PC-9 (cell line): ENCODE measurements at regions not wholly inside any gene's neighbourhood (a gene's known extent, or its start where the extent isn't known, plus 50 kb on each side); places are given as distances from the start of the nearest gene placed in this dataset.
"Not testable (repeated sequence)": the region's sequence is repeated elsewhere in the genome, so short reads cannot be mapped to it uniquely, and the experiment has no call there.

Experiments used
- BruUV-seq: library from RNA; stranded (reverse); fragments of 400-500 nt; replicated peaks from 2 replicates; lab custom pipeline; 2021; lab: Mats Ljungman, UMichigan
- CTCF ChIA-PET: fragments of 300-600 bp; sonication (Branson Sonifier 250); formaldehyde crosslinking; loops from one replicate; lab custom pipeline; 2022; ENCODE audit warnings: antibody characterized with exemption; lab: Charles Lee
- POLR2A ChIA-PET: fragments of 300-600 bp; sonication (Branson Sonifier 250); formaldehyde crosslinking; loops from one replicate; lab custom pipeline; 2022; ENCODE audit warnings: antibody characterized with exemption; ENCODE audit not compliant: unreplicated experiment; lab: Charles Lee
- DNase-seq, 2 experiments: peaks; one replicate each; pipeline versions ENCODE4 v3.0.0 to v3.0.0-alpha.2; 2015 to 2022; ENCODE audit warnings: mixed read lengths in 1 of 2
- H2AFZ ChIP-seq: fragments of 200-600 bp; sonication (generic); 2 replicates; pipeline ENCODE4 v1.8.1; 2017; ENCODE audit warnings: antibody characterized with exemption
- H3F3A ChIP-seq: fragments of 200-600 bp; sonication (generic); 2 replicates; pipeline ENCODE4 v1.8.1; 2017; ENCODE audit warnings: antibody characterized with exemption, mild to moderate bottlenecking, low read depth; ENCODE audit not compliant: insufficient read depth
- H3K27ac ChIP-seq: fragments of 200-600 bp; sonication (generic); 2 replicates; pipeline ENCODE4 v1.6.1; 2016; ENCODE audit warnings: mixed run types
- H3K27me3 ChIP-seq: fragments of 200-600 bp; sonication (generic); 2 replicates; pipeline ENCODE4 v1.6.1; 2016; ENCODE audit warnings: low read depth, mixed run types; ENCODE audit not compliant: insufficient read depth
- H3K36me3 ChIP-seq: fragments of 200-600 bp; sonication (generic); 2 replicates; pipeline ENCODE4 v1.6.1; 2016; ENCODE audit warnings: low read depth, mixed run types
- H3K4me1 ChIP-seq: fragments of 200-600 bp; sonication (generic); replicated peaks from 2 replicates; pipeline ENCODE4 v1.6.1; 2016; ENCODE audit warnings: mixed run types; ENCODE audit not compliant: insufficient read depth
- H3K4me2 ChIP-seq: fragments of 200-600 bp; sonication (generic); 2 replicates; pipeline ENCODE4 v1.6.1; 2017; ENCODE audit warnings: mixed run types
- H3K4me3 ChIP-seq: fragments of 200-600 bp; sonication (generic); 2 replicates; pipeline ENCODE4 v1.6.1; 2016; ENCODE audit warnings: mixed run types
- H3K79me2 ChIP-seq: fragments of 200-600 bp; sonication (generic); 2 replicates; pipeline ENCODE4 v1.6.1; 2017; ENCODE audit warnings: low read depth, mixed run types
- H3K9me2 ChIP-seq: fragments of 200-600 bp; sonication (generic); 2 replicates; pipeline ENCODE4 v1.8.1; 2017; ENCODE audit warnings: mild to moderate bottlenecking; ENCODE audit not compliant: insufficient read depth
- H3K9me3 ChIP-seq: fragments of 200-600 bp; sonication (generic); 2 replicates; pipeline ENCODE4 v1.8.1; 2016; ENCODE audit warnings: low read depth; ENCODE audit not compliant: insufficient read depth
- H4K20me1 ChIP-seq: fragments of 200-600 bp; sonication (generic); 2 replicates; pipeline ENCODE4 v1.8.1; 2017; ENCODE audit not compliant: insufficient read depth
- CTCF ChIP-seq: fragments of 200-600 bp; sonication (generic); conservative IDR thresholded peaks from 2 replicates; pipeline ENCODE4 v1.6.1; 2017; ENCODE audit warnings: mixed run types, antibody characterized with exemption, mild to moderate bottlenecking, moderate library complexity
- EZH2 ChIP-seq: fragments of 200-600 bp; sonication (generic); IDR thresholded peaks from 2 replicates; pipeline ENCODE4 v1.8.0; 2017; ENCODE audit warnings: antibody characterized with exemption, low read depth
- intact Hi-C: fragments of 100-400 bp; cut with micrococcal nuclease; formaldehyde crosslinking; loops from one replicate; pipeline ENCODE4 v1.10.0; 2022; ENCODE audit not compliant: unreplicated experiment

- H3K36me3 ChIP-seq, result no peaks in the 10 kb centered on the region
- H2AFZ ChIP-seq, result no peak overlapping the region
- no peak for DNase-seq
- H3K4me3 ChIP-seq, result no peak overlapping the region
- no peaks in the 10 kb centered on the region for H3K9me2 ChIP-seq
- no peaks in the 10 kb centered on the region; the same call in 1 of the 2 replicates for H3F3A ChIP-seq
- intact Hi-C loops, result no loop called here
- no peak overlapping the region for H3K4me2 ChIP-seq
- TF ChIP-seq CTCF (no peak), EZH2 (no peak)
- no peaks in the 10 kb centered on the region for H3K9me3 ChIP-seq
- peaks cover 16% of the 10 kb centered on the region for H3K4me1 ChIP-seq
- H3K27ac ChIP-seq, result no peak overlapping the region
- BruUV-seq, result no TSS peak
- no peaks in the 10 kb centered on the region for H4K20me1 ChIP-seq
- POLR2A ChIA-PET, result no interaction called here
- H3K79me2 ChIP-seq, result no peaks in the 10 kb centered on the region
- no peaks in the 10 kb centered on the region for H3K27me3 ChIP-seq
- CTCF ChIA-PET, result no interaction called here
Measured at GRCh38 chr12:25801734-25802133, 156.7 kb upstream of the RASSF8 start.

GRCh38 chr12:25802143-25802542, 156.3 kb upstream of the RASSF8 start:
- no TSS peak for BruUV-seq
- POLR2A ChIA-PET, result no interaction called here

GRCh38 chr12:25803029-25803664, 155.3 kb upstream of the RASSF8 start:
- DNase-seq, H3K36me3 ChIP-seq, H3K4me3 ChIP-seq, H3K4me1 ChIP-seq, H3K4me2 ChIP-seq, CTCF ChIA-PET, H3K27me3 ChIP-seq, BruUV-seq, H3K79me2 ChIP-seq, H3F3A ChIP-seq, H2AFZ ChIP-seq, POLR2A ChIA-PET, H3K9me3 ChIP-seq, H3K27ac ChIP-seq, H3K9me2 ChIP-seq, H4K20me1 ChIP-seq, intact Hi-C loops: not testable (repeated sequence)

More at GRCh38 chr12:25802143-25802542, 156.3 kb upstream of the RASSF8 start:
- H3K4me3 ChIP-seq, result no peak overlapping the region
- no peak overlapping the region for H2AFZ ChIP-seq
- no peaks in the 10 kb centered on the region for H3K36me3 ChIP-seq
- no peaks in the 10 kb centered on the region for H3K9me3 ChIP-seq
- no peak overlapping the region for H3K27ac ChIP-seq
- H3F3A ChIP-seq, result no peaks in the 10 kb centered on the region; the same call in 1 of the 2 replicates
- no peaks in the 10 kb centered on the region for H4K20me1 ChIP-seq
- no peak overlapping the region for H3K4me2 ChIP-seq
- TF ChIP-seq EZH2 (no peak), CTCF (no peak)
- peaks cover 12% of the 10 kb centered on the region for H3K4me1 ChIP-seq
- H3K9me2 ChIP-seq, result no peaks in the 10 kb centered on the region
- intact Hi-C loops, result no loop called here
- H3K79me2 ChIP-seq, result no peaks in the 10 kb centered on the region
- no peaks in the 10 kb centered on the region for H3K27me3 ChIP-seq
- CTCF ChIA-PET, result no interaction called here
- no peak for DNase-seq

GRCh38 chr12:25804286-25804685, 154.2 kb upstream of the RASSF8 start:
- H3K27me3 ChIP-seq, H3K9me3 ChIP-seq, H2AFZ ChIP-seq, CTCF ChIA-PET, H3F3A ChIP-seq, H3K4me2 ChIP-seq, H3K36me3 ChIP-seq, H4K20me1 ChIP-seq, H3K79me2 ChIP-seq, H3K27ac ChIP-seq, H3K4me3 ChIP-seq, BruUV-seq, H3K4me1 ChIP-seq, H3K9me2 ChIP-seq, DNase-seq, intact Hi-C loops: not testable (repeated sequence)
- POLR2A ChIA-PET, result interaction anchor here (0.6 kb wide), 1 partner anchor 452 kb away, joined by 5 read pairs; no protein-coding TSS in a partner anchor
